Neural progenitor cell (in vitro differentiated cells): ENCODE measurements at regions not wholly inside any gene's neighbourhood (a gene's known extent, or its start where the extent isn't known, plus 50 kb on each side); places are given as distances from the start of the nearest gene placed in this dataset.

Experiments
- DNase-seq: peaks from one replicate; pipeline ENCODE4 v3.0.0-alpha.2; 2016; ENCODE audit warnings: low spot score
- H2AFZ ChIP-seq: fragments of 200-600 bp; sonication (generic); replicated peaks from 2 replicates; pipeline ENCODE4 v1.6.1; 2016; ENCODE audit warnings: antibody characterized with exemption
- H3F3A ChIP-seq: fragments of 200-600 bp; sonication (generic); 2 replicates; pipeline ENCODE4 v1.6.1; 2016; ENCODE audit warnings: antibody characterized with exemption, low read depth
- H3K27ac ChIP-seq: fragments of 200-600 bp; sonication (generic); 2 replicates; pipeline ENCODE4 v1.5.1; 2016; ENCODE audit warnings: mild to moderate bottlenecking
- H3K27me3 ChIP-seq: fragments of 200-600 bp; sonication (generic); 2 replicates; pipeline ENCODE4 v1.6.1; 2016; ENCODE audit warnings: mild to moderate bottlenecking, moderate library complexity
- H3K36me3 ChIP-seq: fragments of 200-600 bp; sonication (generic); 2 replicates; pipeline ENCODE4 v1.5.1; 2016
- H3K4me1 ChIP-seq: fragments of 200-600 bp; sonication (generic); 2 replicates; pipeline ENCODE4 v1.6.1; 2016; ENCODE audit warnings: mixed run types
- H3K4me2 ChIP-seq: fragments of 200-600 bp; sonication (generic); 2 replicates; pipeline ENCODE4 v1.6.1; 2016
- H3K4me3 ChIP-seq: fragments of 200-600 bp; sonication (generic); 2 replicates; pipeline ENCODE4 v1.5.1; 2016
- H3K79me2 ChIP-seq: fragments of 200-600 bp; sonication (generic); 2 replicates; pipeline ENCODE4 v1.6.1; 2016; ENCODE audit warnings: low read depth
- H3K9ac ChIP-seq: fragments of 200-600 bp; sonication (generic); 2 replicates; pipeline ENCODE4 v1.6.1; 2016
- H3K9me3 ChIP-seq: fragments of 200-600 bp; sonication (generic); 2 replicates; pipeline ENCODE4 v1.5.1; 2016; ENCODE audit warnings: low read depth
- H4K20me1 ChIP-seq: fragments of 200-600 bp; sonication (generic); 2 replicates; pipeline ENCODE4 v1.6.1; 2016; ENCODE audit warnings: low read depth
- H3K27ac Mint-ChIP-seq: 3 replicates; pipeline ENCODE4 v1.8.0; 2021; ENCODE audit warnings: mixed read lengths
- H3K27me3 Mint-ChIP-seq: 2 replicates; pipeline ENCODE4 v1.8.0; 2022; ENCODE audit warnings: low read depth, mild to moderate bottlenecking, inconsistent platforms, moderate library complexity, mixed read lengths; ENCODE audit not compliant: insufficient read depth
- H3K36me3 Mint-ChIP-seq: 3 replicates; pipeline ENCODE4 v1.8.0; 2021; ENCODE audit warnings: mixed read lengths
- H3K4me1 Mint-ChIP-seq: 3 replicates; pipeline ENCODE4 v1.8.0; 2021; ENCODE audit warnings: mixed read lengths
- H3K4me3 Mint-ChIP-seq: 3 replicates; pipeline ENCODE4 v1.8.0; 2021; ENCODE audit warnings: mild to moderate bottlenecking, moderate library complexity, mixed read lengths
- H3K9me3 Mint-ChIP-seq: 3 replicates; pipeline ENCODE4 v1.8.0; 2020; ENCODE audit warnings: mixed read lengths
- CTCF ChIP-seq: fragments of 200-600 bp; sonication (generic); IDR thresholded peaks from 2 replicates; pipeline ENCODE4 v1.5.1; 2017; ENCODE audit warnings: antibody characterized with exemption, mild to moderate bottlenecking
- EZH2 ChIP-seq: fragments of 200-600 bp; sonication (generic); IDR thresholded peaks from 2 replicates; pipeline ENCODE4 v1.6.1; 2017; ENCODE audit warnings: antibody characterized with exemption, mild to moderate bottlenecking, moderate library complexity
- EZH2phosphoT487 ChIP-seq: fragments of 200-600 bp; sonication (generic); IDR thresholded peaks from 2 replicates; pipeline ENCODE4 v1.6.1; 2017; ENCODE audit warnings: antibody characterized with exemption

GRCh38 chr16:61261315-61261714, 774.9 kb downstream of the CDH8 start:
- H3K36me3 ChIP-seq: no peaks in the 10 kb centered on the region
- H2AFZ ChIP-seq: no peak overlapping the region
- H3K9me3 ChIP-seq: no peaks in the 10 kb centered on the region
- Mint-ChIP-seq H3K4me1 (no peaks in the 10 kb centered on the region), H3K27ac (no peak overlapping the region), H3K4me3 (no peak overlapping the region), H3K27me3 (peaks cover 2% of the 10 kb centered on the region), H3K36me3 (no peaks in the 10 kb centered on the region), H3K9me3 (peaks cover 4% of the 10 kb centered on the region)
- no peak overlapping the region for H3K27ac ChIP-seq
- no peak overlapping the region for H3K4me3 ChIP-seq
- H3K79me2 ChIP-seq: no peaks in the 10 kb centered on the region
- no peaks in the 10 kb centered on the region for H4K20me1 ChIP-seq
- no peak overlapping the region for H3K4me2 ChIP-seq
- H3K9ac ChIP-seq: no peak overlapping the region
- no peaks in the 10 kb centered on the region for H3K4me1 ChIP-seq
- no peaks in the 10 kb centered on the region for H3K27me3 ChIP-seq
- no peak for DNase-seq
- no peak for TF ChIP-seq EZH2
- no peak for TF ChIP-seq EZH2phosphoT487
- no peak for TF ChIP-seq CTCF
- H3F3A ChIP-seq: no peaks in the 10 kb centered on the region

DNA sequence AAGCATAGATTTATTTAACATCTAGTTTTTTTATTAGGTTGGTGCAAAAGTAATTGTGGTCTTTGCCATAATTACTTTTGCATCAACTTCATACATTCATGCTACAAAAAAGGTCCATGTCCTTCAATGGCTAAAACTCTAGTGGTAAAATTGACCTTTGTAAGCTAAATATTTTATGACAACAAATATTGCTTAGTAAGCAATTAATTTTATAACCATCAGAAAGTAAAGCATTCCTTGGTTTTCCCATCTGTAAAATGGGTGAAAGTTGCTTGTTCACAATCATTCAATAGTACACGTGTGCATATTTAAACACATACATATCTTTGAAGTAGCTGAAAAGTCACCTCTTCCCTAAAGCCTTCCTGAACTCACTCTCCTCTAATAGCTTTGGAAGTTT, 789.6 kb downstream of the CDH8 start:
- TF ChIP-seq CTCF (no peak), EZH2phosphoT487 (no peak), EZH2 (no peak)
- H3K4me3 Mint-ChIP-seq: no peak overlapping the region
- no peaks in the 10 kb centered on the region for H4K20me1 ChIP-seq
- H3K27me3 Mint-ChIP-seq: peaks cover 3% of the 10 kb centered on the region
- H3K4me1 Mint-ChIP-seq: no peaks in the 10 kb centered on the region
- H3K27me3 ChIP-seq: no peaks in the 10 kb centered on the region
- no peaks in the 10 kb centered on the region for H3K9me3 ChIP-seq
- H3K4me1 ChIP-seq: no peaks in the 10 kb centered on the region
- no peak overlapping the region for H3K4me2 ChIP-seq
- no peak for DNase-seq
- H3K9ac ChIP-seq: no peak overlapping the region
- H3K27ac ChIP-seq: no peak overlapping the region
- H3K36me3 ChIP-seq: no peaks in the 10 kb centered on the region
- H3K79me2 ChIP-seq: no peaks in the 10 kb centered on the region
- no peak overlapping the region for H3K27ac Mint-ChIP-seq
- no peak overlapping the region for H3K4me3 ChIP-seq
- no peaks in the 10 kb centered on the region for H3K36me3 Mint-ChIP-seq
- no peaks in the 10 kb centered on the region for H3F3A ChIP-seq
- H2AFZ ChIP-seq: no peak overlapping the region
- H3K9me3 Mint-ChIP-seq: no peaks in the 10 kb centered on the region

GRCh38 chr16:61243954-61244353, 792.3 kb downstream of the CDH8 start:
- no peaks in the 10 kb centered on the region for H3K4me1 Mint-ChIP-seq
- H3K36me3 Mint-ChIP-seq: no peaks in the 10 kb centered on the region
- no peak overlapping the region for H3K4me3 ChIP-seq
- peak overlapping the region; percentile 8 for H3K27ac Mint-ChIP-seq
- H2AFZ ChIP-seq: peak overlapping the region; percentile 46
- no peaks in the 10 kb centered on the region for H3K79me2 ChIP-seq
- H3K27me3 ChIP-seq: no peaks in the 10 kb centered on the region
- DNase-seq: no peak
- H3K27me3 Mint-ChIP-seq: peaks cover 3% of the 10 kb centered on the region
- no peak overlapping the region for H3K27ac ChIP-seq
- no peaks in the 10 kb centered on the region for H3K9me3 ChIP-seq
- no peak overlapping the region for H3K9ac ChIP-seq
- H4K20me1 ChIP-seq: no peaks in the 10 kb centered on the region
- H3K36me3 ChIP-seq: no peaks in the 10 kb centered on the region
- H3K4me2 ChIP-seq: no peak overlapping the region
- H3K9me3 Mint-ChIP-seq: no peaks in the 10 kb centered on the region
- TF ChIP-seq EZH2 (no peak), EZH2phosphoT487 (no peak), CTCF (no peak)
- H3K4me3 Mint-ChIP-seq: no peak overlapping the region
- no peaks in the 10 kb centered on the region for H3F3A ChIP-seq
- no peaks in the 10 kb centered on the region for H3K4me1 ChIP-seq
